WTC11 (cell line): ENCODE measurements at regions not wholly inside any gene's neighbourhood (a gene's known extent, or its start where the extent isn't known, plus 50 kb on each side); places are given as distances from the start of the nearest gene placed in this dataset.

Source experiments
- ATAC-seq: fragments of 200-7000 bp; cut with Tn5 transposase; 2 replicates; pipeline ENCODE4 v1.10.0; 2021; ENCODE audit warnings: mild to moderate bottlenecking, moderate library complexity
- CTCF ChIA-PET: fragments of 300-600 bp; sonication (Branson Sonifier 250); formaldehyde crosslinking; loops from one replicate; lab custom pipeline; 2021; ENCODE audit warnings: antibody characterized with exemption; lab: Charles Lee
- POLR2A ChIA-PET: fragments of 350-600 bp; sonication (Branson Sonifier 250); formaldehyde crosslinking; loops from one replicate; lab custom pipeline; 2021; ENCODE audit warnings: antibody characterized with exemption; lab: Charles Lee
- DNase-seq: peaks from one replicate; pipeline ENCODE4 v3.0.0; 2021; ENCODE audit warnings: low spot score
- H3K27ac Mint-ChIP-seq: 2 replicates; pipeline ENCODE4 v1.8.0; 2021; ENCODE audit warnings: mixed read lengths
- H3K27me3 Mint-ChIP-seq: 2 replicates; pipeline ENCODE4 v1.8.0; 2021; ENCODE audit warnings: low read depth, mild to moderate bottlenecking, moderate library complexity, mixed read lengths
- H3K36me3 Mint-ChIP-seq: 2 replicates; pipeline ENCODE4 v1.8.0; 2021; ENCODE audit warnings: mixed read lengths
- H3K4me1 Mint-ChIP-seq: 2 replicates; pipeline ENCODE4 v1.8.0; 2022; ENCODE audit warnings: mixed read lengths
- H3K4me3 Mint-ChIP-seq: 2 replicates; pipeline ENCODE4 v1.8.0; 2021; ENCODE audit warnings: mild to moderate bottlenecking, moderate library complexity, mixed read lengths
- H3K9me3 Mint-ChIP-seq: 2 replicates; pipeline ENCODE4 v1.8.0; 2021; ENCODE audit warnings: mixed read lengths
- ATF1 ChIP-seq: sonication (generic); formaldehyde crosslinking; IDR thresholded peaks from 2 replicates; pipeline ENCODE4 v1.8.1; 2023; ENCODE audit warnings: mild to moderate bottlenecking, moderate library complexity, missing genetic modification reagents
- ATF6 ChIP-seq: sonication (generic); formaldehyde crosslinking; IDR thresholded peaks from 2 replicates; pipeline ENCODE4 v1.8.1; 2023; ENCODE audit warnings: mild to moderate bottlenecking, missing genetic modification reagents
- CREM ChIP-seq: sonication (generic); formaldehyde crosslinking; IDR thresholded peaks from 2 replicates; pipeline ENCODE4 v1.8.1; 2022; ENCODE audit warnings: mild to moderate bottlenecking, missing genetic modification reagents, moderate library complexity
- CTCF ChIP-seq: fragments of 200-600 bp; IDR thresholded peaks from 2 replicates; pipeline ENCODE4 v1.8.0; 2022; ENCODE audit warnings: antibody characterized with exemption
- ELF4 ChIP-seq: sonication (generic); formaldehyde crosslinking; IDR thresholded peaks from 2 replicates; pipeline ENCODE4 v1.8.1; 2022; ENCODE audit warnings: low read depth, mild to moderate bottlenecking, moderate library complexity, missing genetic modification reagents
- FOXK1 ChIP-seq: sonication (generic); formaldehyde crosslinking; IDR thresholded peaks from 2 replicates; pipeline ENCODE4 v1.8.0; 2022; ENCODE audit warnings: mild to moderate bottlenecking, moderate library complexity, missing genetic modification reagents
- FOXP1 ChIP-seq: sonication (generic); formaldehyde crosslinking; IDR thresholded peaks from 2 replicates; pipeline ENCODE4 v1.8.0; 2022; ENCODE audit warnings: missing genetic modification reagents, mild to moderate bottlenecking, moderate library complexity, borderline replicate concordance
- GABPB1 ChIP-seq: sonication (generic); formaldehyde crosslinking; IDR thresholded peaks from 2 replicates; pipeline ENCODE4 v1.8.1; 2023; ENCODE audit warnings: mild to moderate bottlenecking, missing genetic modification reagents
- IRF2 ChIP-seq: sonication (generic); formaldehyde crosslinking; IDR thresholded peaks from 2 replicates; pipeline ENCODE4 v1.8.0; 2022; ENCODE audit warnings: low read depth, missing genetic modification reagents, borderline replicate concordance
- MXD4 ChIP-seq: fragments of 250-450 bp; sonication (Bioruptor Pico); IDR thresholded peaks from 2 replicates; pipeline ENCODE4 v1.8.0; 2021; ENCODE audit warnings: mild to moderate bottlenecking, moderate library complexity, borderline replicate concordance
- OVOL2 ChIP-seq: fragments of 250-450 bp; sonication (Bioruptor Pico); IDR thresholded peaks from 2 replicates; pipeline ENCODE4 v1.9.0; 2021; ENCODE audit warnings: mild to moderate bottlenecking, borderline replicate concordance
- PREB ChIP-seq: sonication (generic); formaldehyde crosslinking; IDR thresholded peaks from 2 replicates; pipeline ENCODE4 v1.8.1; 2022; ENCODE audit warnings: mild to moderate bottlenecking, missing genetic modification reagents, moderate library complexity, borderline replicate concordance
- TCF7 ChIP-seq: sonication (generic); formaldehyde crosslinking; IDR thresholded peaks from 2 replicates; pipeline ENCODE4 v1.8.0; 2022; ENCODE audit warnings: mild to moderate bottlenecking, low read depth, missing genetic modification reagents, moderate library complexity
- ZNF121 ChIP-seq: sonication (generic); formaldehyde crosslinking; IDR thresholded peaks from 2 replicates; pipeline ENCODE4 v1.8.0; 2023; ENCODE audit warnings: missing genetic modification reagents
- ZNF138 ChIP-seq: sonication (generic); formaldehyde crosslinking; conservative IDR thresholded peaks from 2 replicates; pipeline ENCODE4 v1.8.1; 2022; ENCODE audit warnings: mild to moderate bottlenecking, moderate library complexity, missing genetic modification reagents
- ZNF232 ChIP-seq: sonication (generic); formaldehyde crosslinking; IDR thresholded peaks from 2 replicates; pipeline ENCODE4 v1.8.0; 2022; ENCODE audit warnings: mild to moderate bottlenecking, missing genetic modification reagents
- ZNF263 ChIP-seq: sonication (generic); formaldehyde crosslinking; IDR thresholded peaks from 2 replicates; pipeline ENCODE4 v1.8.1; 2022; ENCODE audit warnings: low read depth, mild to moderate bottlenecking, moderate library complexity, missing genetic modification reagents
- ZNF396 ChIP-seq: fragments of 250-450 bp; sonication (Bioruptor Pico); IDR thresholded peaks from 2 replicates; pipeline ENCODE4 v1.8.0; 2021; ENCODE audit warnings: mild to moderate bottlenecking, moderate library complexity, borderline replicate concordance
- TF ChIP-seq, protein P1 (sequence below): fragments of 250-450 bp; sonication (Bioruptor Pico); IDR thresholded peaks from 2 replicates; pipeline ENCODE4 v1.9.0; 2021; ENCODE audit warnings: moderate library complexity, mild to moderate bottlenecking, inconsistent platforms, borderline replicate concordance
- TF ChIP-seq, protein P2 (sequence below): sonication (generic); formaldehyde crosslinking; IDR thresholded peaks from 2 replicates; pipeline ENCODE4 v1.8.1; 2022; ENCODE audit warnings: low read depth, mild to moderate bottlenecking, moderate library complexity, missing genetic modification reagents, borderline replicate concordance
- TF ChIP-seq, protein P3 (sequence below): sonication (generic); formaldehyde crosslinking; conservative IDR thresholded peaks from 2 replicates; pipeline ENCODE4 v1.8.1; 2022; ENCODE audit warnings: mild to moderate bottlenecking, missing genetic modification reagents

DNA sequence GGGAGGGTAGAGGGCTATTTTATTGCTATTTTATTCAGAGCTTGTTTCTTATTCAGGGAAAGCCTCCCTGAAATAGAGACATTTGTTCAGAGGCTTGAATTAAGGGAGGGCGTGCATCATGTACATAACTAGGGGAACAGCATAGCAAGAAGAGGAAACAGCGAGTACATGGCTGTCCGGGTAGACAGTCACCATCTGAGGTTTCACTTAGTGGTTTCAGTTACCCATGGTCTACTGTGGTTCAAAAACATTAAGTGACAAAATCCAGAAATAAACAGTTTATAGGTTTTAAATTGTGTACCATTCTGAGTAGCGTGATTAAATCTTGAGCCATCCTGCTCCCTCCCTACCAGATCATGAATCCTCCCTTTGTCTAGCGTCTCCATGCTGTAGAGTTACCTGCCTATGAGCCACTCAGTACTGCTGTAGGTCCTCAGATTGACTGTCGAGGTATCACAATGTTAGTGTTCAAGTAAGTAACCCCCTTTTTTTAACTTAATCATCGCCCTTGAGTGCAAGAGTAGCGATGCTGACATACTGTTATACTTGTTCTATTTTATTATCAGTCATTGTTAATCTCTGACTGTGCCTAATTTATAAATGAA, 791.5 kb downstream of the TFAP2A start:
- no peaks in the 10 kb centered on the region for H3K36me3 Mint-ChIP-seq
- DNase-seq (no peak), ATAC-seq (no peak)
- ChIA-PET POLR2A (no interaction called here), CTCF (no interaction called here)
- H3K27me3 Mint-ChIP-seq, result no peaks in the 10 kb centered on the region
- H3K4me1 Mint-ChIP-seq, result no peaks in the 10 kb centered on the region
- H3K9me3 Mint-ChIP-seq, result peaks cover 15% of the 10 kb centered on the region; the same call in 1 of the 2 replicates
- H3K4me3 Mint-ChIP-seq, result no peak overlapping the region
- H3K27ac Mint-ChIP-seq, result no peak overlapping the region
- TF ChIP-seq CREM (CRISPR knock-in tag) (no peak), OVOL2 (CRISPR knock-in tag) (no peak), FOXK1 (CRISPR knock-in tag) (no peak), ZNF232 (CRISPR knock-in tag) (no peak), GABPB1 (CRISPR knock-in tag) (no peak), PREB (no peak)
- TF ChIP-seq, protein P1, sequence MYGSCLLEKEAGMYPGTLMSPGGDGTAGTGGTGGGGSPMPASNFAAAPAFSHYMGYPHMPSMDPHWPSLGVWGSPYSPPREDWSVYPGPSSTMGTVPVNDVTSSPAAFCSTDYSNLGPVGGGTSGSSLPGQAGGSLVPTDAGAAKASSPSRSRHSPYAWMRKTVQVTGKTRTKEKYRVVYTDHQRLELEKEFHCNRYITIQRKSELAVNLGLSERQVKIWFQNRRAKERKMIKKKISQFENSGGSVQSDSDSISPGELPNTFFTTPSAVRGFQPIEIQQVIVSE (CRISPR knock-in tag), result no peak

DNA sequence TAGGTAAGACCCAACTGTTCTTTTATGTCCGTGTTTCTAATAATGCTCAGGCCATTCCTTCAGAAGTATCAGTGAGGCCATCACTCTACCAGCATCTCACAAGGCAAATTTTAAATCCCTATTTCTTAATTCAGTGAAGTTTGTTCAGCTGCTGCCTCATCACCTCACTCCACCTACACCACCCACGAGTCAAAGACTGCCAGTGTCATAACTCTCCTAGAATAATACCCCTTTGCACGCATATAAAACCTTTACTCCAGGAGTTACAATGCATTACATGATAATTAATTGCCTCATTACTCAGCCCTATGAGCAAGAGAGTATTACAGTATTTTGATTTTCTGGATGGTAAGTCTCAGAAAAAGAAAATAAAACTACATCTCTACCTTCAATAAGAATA, 793.6 kb downstream of the TFAP2A start:
- Mint-ChIP-seq H3K4me3 (no peak overlapping the region), H3K27me3 (no peaks in the 10 kb centered on the region), H3K4me1 (no peaks in the 10 kb centered on the region), H3K9me3 (peaks cover 15% of the 10 kb centered on the region; the same call in 1 of the 2 replicates), H3K27ac (no peak overlapping the region), H3K36me3 (no peaks in the 10 kb centered on the region)
- DNase-seq (no peak), ATAC-seq (no peak)
- CTCF ChIA-PET, result no interaction called here
- TF ChIP-seq FOXP1 (no peak), ATF6 (CRISPR knock-in tag) (no peak), ZNF138 (CRISPR knock-in tag) (no peak), TCF7 (CRISPR knock-in tag) (no peak), IRF2 (CRISPR knock-in tag) (no peak), CTCF (no peak), MXD4 (CRISPR knock-in tag) (no peak), ATF1 (no peak)
- TF ChIP-seq, protein P2, sequence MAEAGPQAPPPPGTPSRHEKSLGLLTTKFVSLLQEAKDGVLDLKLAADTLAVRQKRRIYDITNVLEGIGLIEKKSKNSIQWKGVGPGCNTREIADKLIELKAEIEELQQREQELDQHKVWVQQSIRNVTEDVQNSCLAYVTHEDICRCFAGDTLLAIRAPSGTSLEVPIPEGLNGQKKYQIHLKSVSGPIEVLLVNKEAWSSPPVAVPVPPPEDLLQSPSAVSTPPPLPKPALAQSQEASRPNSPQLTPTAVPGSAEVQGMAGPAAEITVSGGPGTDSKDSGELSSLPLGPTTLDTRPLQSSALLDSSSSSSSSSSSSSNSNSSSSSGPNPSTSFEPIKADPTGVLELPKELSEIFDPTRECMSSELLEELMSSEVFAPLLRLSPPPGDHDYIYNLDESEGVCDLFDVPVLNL (CRISPR knock-in tag), result no peak
- POLR2A ChIA-PET, result no interaction called here

- TF ChIP-seq FOXK1 (CRISPR knock-in tag) (no peak), ZNF121 (CRISPR knock-in tag) (no peak), ZNF263 (CRISPR knock-in tag) (no peak), ZNF396 (CRISPR knock-in tag) (no peak), ELF4 (CRISPR knock-in tag) (no peak), ATF1 (no peak)
- TF ChIP-seq, protein P3, sequence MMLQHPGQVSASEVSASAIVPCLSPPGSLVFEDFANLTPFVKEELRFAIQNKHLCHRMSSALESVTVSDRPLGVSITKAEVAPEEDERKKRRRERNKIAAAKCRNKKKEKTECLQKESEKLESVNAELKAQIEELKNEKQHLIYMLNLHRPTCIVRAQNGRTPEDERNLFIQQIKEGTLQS (CRISPR knock-in tag), result no peak
- Mint-ChIP-seq H3K4me1 (no peaks in the 10 kb centered on the region), H3K36me3 (no peaks in the 10 kb centered on the region), H3K9me3 (peaks cover 9% of the 10 kb centered on the region; the same call in 1 of the 2 replicates), H3K4me3 (no peak overlapping the region), H3K27ac (no peak overlapping the region), H3K27me3 (no peaks in the 10 kb centered on the region)
- no peak for DNase-seq
- POLR2A ChIA-PET, result no interaction called here
- ATAC-seq, result no peak
- CTCF ChIA-PET, result no interaction called here
Measured at GRCh38 chr6:9620687-9621086, 794.2 kb downstream of the TFAP2A start.
